ENCODE measurements at regions not wholly inside any gene's neighbourhood (a gene's known extent, or its start where the extent isn't known, plus 50 kb on each side); places are given as distances from the start of the nearest gene placed in this dataset.
"Not testable (repeated sequence)": the region's sequence is repeated elsewhere in the genome, so short reads cannot be mapped to it uniquely, and the experiment has no call there.

DNA sequence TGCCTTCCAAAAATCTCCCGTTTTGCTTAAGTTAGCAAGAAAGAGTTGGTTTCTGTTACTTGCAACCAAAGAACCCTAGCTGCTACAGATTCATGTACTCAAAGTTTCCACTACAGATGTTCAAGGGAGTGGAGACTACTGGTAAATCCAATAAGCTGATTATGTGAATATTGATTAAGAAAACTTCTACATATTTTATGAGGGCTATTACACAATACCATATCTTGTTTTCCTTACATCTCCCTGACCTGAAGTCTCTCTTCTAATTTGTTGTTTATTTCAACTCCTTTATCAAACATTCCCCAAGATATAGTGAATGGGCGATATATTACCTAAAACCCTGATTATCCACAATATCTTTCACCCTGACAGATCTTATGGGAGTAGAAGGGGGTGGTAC, 164.4 kb upstream of the PLXNC1 start:
- Mint-ChIP-seq H3K27ac (ENCODE audit: low read depth) (no peak overlapping the region), H3K27me3 (peaks cover 34% of the 10 kb centered on the region), H3K4me3 (no peak overlapping the region), H3K36me3 (ENCODE audit: insufficient read depth) (peaks cover 1% of the 10 kb centered on the region), H3K4me1 (no peaks in the 10 kb centered on the region), H3K9me3 (no peaks in the 10 kb centered on the region)
- DNase-seq (ENCODE audit: low spot score in 2 of 2) = no peak
- no peak for ATAC-seq (replicated peaks; ENCODE audit: extremely low read depth, poor library complexity, severe bottlenecking)

GRCh38 chr12:93989949-93990348, 158.4 kb upstream of the PLXNC1 start:
- no peak overlapping the region for H3K27ac Mint-ChIP-seq (ENCODE audit: low read depth)
- peaks cover 1% of the 10 kb centered on the region for H3K36me3 Mint-ChIP-seq (ENCODE audit: insufficient read depth)
- no peaks in the 10 kb centered on the region for H3K4me1 Mint-ChIP-seq
- no peak for ATAC-seq (replicated peaks; ENCODE audit: extremely low read depth, poor library complexity, severe bottlenecking)
- no peak overlapping the region for H3K4me3 Mint-ChIP-seq
- no peaks in the 10 kb centered on the region for H3K9me3 Mint-ChIP-seq
- DNase-seq (ENCODE audit: low spot score in 2 of 2) = no peak
- no peaks in the 10 kb centered on the region for H3K27me3 Mint-ChIP-seq

DNA sequence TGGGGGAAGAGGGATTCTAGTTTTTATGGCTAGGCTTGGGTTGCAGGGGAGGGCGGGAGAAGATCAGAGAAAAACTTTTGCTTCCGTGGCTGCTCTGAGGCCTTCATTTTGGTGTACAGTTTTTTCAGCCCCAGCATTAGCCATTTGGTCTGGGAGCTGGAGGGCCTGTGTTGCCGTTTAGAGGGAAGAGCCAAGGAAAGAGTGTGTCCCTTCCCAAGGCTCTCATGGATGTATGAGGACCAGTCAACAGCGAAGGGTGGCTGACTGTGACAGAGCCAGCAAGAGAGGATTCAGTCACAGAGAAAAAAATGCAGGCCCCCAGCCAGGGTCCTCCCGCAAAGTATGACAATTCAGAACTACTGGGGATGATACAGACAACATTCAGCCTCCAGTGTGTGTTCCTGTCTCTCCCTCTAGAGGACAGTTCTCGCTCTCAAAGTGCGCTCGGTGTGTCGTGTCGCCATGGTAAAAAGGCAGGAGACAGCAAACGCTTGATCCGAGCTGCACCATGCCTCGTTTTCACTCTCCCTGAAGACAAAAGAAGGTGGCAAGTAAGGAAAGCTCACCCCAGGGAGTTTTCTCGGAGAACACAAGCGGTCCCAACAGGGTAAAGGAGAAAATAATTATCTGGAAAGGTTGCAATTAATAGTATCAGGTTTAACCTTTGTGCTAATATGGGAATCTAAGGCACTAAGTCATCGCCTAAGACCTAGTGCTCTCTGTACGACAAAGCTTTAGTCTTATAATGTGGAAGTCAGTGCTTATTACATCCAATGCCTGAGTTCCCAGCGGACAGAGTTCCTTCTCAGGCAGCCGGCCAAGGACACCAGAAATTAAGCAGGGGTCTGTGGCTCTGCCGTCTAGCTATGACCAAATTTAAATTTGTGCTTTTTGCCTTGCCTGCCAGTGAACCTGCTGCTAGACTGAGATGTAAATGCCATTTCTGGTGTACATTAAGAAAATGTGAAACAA, 157.3 kb upstream of the PLXNC1 start:
- no peaks in the 10 kb centered on the region for H3K9me3 Mint-ChIP-seq
- DNase-seq (ENCODE audit: low spot score in 2 of 2) (no peak), ATAC-seq (replicated peaks; ENCODE audit: extremely low read depth, poor library complexity, severe bottlenecking) (no peak)
- H3K36me3 Mint-ChIP-seq (ENCODE audit: insufficient read depth) = peaks cover 1% of the 10 kb centered on the region
- H3K27ac Mint-ChIP-seq (ENCODE audit: low read depth) = no peak overlapping the region
- no peaks in the 10 kb centered on the region for H3K27me3 Mint-ChIP-seq
- no peak overlapping the region for H3K4me3 Mint-ChIP-seq
- no peaks in the 10 kb centered on the region for H3K4me1 Mint-ChIP-seq

DNA sequence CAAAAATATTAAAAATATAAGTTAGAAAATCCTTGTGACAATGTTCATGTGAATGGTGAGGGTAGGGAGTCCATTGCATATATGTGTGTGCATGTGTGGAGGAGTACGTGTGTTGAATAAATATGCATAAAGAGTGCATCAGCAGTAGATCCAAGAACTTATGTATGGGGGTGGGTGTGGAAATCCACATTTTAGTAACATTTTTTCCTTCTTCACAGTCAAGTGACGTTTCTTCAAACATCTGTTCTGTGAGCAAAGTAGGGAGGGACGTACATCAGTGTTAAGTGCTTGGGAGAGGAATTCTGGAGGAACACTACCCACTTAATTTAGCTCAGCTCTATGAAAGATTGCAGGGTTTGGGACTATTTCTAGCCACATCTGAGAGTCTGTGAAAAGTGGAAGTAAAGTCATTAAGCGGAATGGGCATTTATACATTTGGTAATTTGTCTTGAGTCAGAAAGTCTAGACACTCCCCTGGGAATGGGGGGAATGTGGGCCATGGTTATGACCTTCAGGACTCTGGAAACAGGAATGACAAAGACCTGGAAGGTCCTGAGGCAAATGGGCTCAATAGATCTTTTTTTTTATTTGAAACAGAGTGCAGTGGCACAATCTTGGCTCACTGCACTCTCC, 156.4 kb upstream of the PLXNC1 start:
- ATAC-seq (replicated peaks; ENCODE audit: extremely low read depth, poor library complexity, severe bottlenecking) = no peak
- no peaks in the 10 kb centered on the region for H3K4me1 Mint-ChIP-seq
- no peaks in the 10 kb centered on the region for H3K9me3 Mint-ChIP-seq
- no peak overlapping the region for H3K4me3 Mint-ChIP-seq
- H3K27ac Mint-ChIP-seq (ENCODE audit: low read depth) = no peak overlapping the region
- H3K27me3 Mint-ChIP-seq = no peaks in the 10 kb centered on the region
- DNase-seq (ENCODE audit: low spot score in 2 of 2) = no peak
- H3K36me3 Mint-ChIP-seq (ENCODE audit: insufficient read depth) = no peaks in the 10 kb centered on the region

- Mint-ChIP-seq H3K27ac (ENCODE audit: low read depth) (no peak overlapping the region), H3K9me3 (no peaks in the 10 kb centered on the region), H3K36me3 (ENCODE audit: insufficient read depth) (no peaks in the 10 kb centered on the region), H3K4me1 (no peaks in the 10 kb centered on the region), H3K4me3 (no peak overlapping the region), H3K27me3 (peaks cover 10% of the 10 kb centered on the region)
- DNase-seq (ENCODE audit: low spot score in 2 of 2) = no peak
- ATAC-seq (replicated peaks; ENCODE audit: extremely low read depth, poor library complexity, severe bottlenecking) = no peak
Measured at GRCh38 chr12:93994721-93995120, 153.7 kb upstream of the PLXNC1 start.

- H3K36me3 Mint-ChIP-seq (ENCODE audit: insufficient read depth) = no peaks in the 10 kb centered on the region
- H3K4me1 Mint-ChIP-seq = no peaks in the 10 kb centered on the region
- peaks cover 10% of the 10 kb centered on the region for H3K27me3 Mint-ChIP-seq
- no peak overlapping the region for H3K27ac Mint-ChIP-seq (ENCODE audit: low read depth)
- ATAC-seq (replicated peaks; ENCODE audit: extremely low read depth, poor library complexity, severe bottlenecking) (no peak), DNase-seq (ENCODE audit: low spot score in 2 of 2) (no peak)
- no peak overlapping the region for H3K4me3 Mint-ChIP-seq
- no peaks in the 10 kb centered on the region for H3K9me3 Mint-ChIP-seq
Measured at GRCh38 chr12:93996321-93996720, 152.1 kb upstream of the PLXNC1 start.

DNA sequence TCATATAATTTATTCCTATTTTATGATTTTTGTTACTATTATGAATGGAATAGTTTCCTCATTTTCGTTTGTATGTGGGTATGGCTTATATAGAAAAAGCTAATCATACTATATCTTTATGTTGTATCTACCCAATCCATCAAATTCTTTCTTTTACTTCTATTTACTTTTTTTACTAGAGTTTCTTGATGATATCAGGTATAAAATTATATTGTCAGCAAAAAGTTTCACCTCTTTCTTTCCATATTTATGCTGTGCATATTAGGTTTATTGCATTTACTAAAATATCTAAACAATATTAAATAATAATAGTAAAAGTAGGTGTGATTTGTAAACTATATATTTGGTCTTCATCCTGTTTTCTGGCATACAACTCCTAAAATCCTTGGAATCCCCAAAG, 146.7 kb upstream of the PLXNC1 start:
- no peak overlapping the region for H3K4me3 Mint-ChIP-seq
- no peaks in the 10 kb centered on the region for H3K4me1 Mint-ChIP-seq
- no peaks in the 10 kb centered on the region for H3K9me3 Mint-ChIP-seq
- DNase-seq (ENCODE audit: low spot score in 2 of 2) = no peak
- ATAC-seq (replicated peaks; ENCODE audit: extremely low read depth, poor library complexity, severe bottlenecking) = no peak
- no peaks in the 10 kb centered on the region for H3K36me3 Mint-ChIP-seq (ENCODE audit: insufficient read depth)
- no peak overlapping the region for H3K27ac Mint-ChIP-seq (ENCODE audit: low read depth)
- H3K27me3 Mint-ChIP-seq = peaks cover 50% of the 10 kb centered on the region

DNA sequence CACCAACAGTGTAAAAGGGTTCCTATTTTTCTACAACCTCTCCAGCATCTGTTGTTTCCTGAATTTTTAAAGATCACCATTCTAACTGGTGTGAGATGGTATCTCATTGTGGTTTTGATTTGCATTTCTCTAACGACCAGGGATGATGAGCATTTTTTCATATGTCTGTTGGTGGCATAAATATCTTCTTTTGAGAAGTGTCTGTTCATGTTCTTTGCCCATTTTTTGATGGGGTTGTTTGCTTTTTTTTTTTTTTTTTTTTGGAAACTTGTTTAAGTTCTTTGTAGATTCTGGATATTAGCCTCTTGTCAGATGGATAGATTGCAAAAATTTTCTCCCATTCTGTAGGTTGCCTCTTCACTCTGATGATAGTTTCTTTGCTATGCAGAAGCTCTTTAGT, 145.5 kb upstream of the PLXNC1 start:
- not testable (repeated sequence) for H3K9me3 Mint-ChIP-seq; H3K4me1 Mint-ChIP-seq; ATAC-seq (replicated peaks; ENCODE audit: extremely low read depth, poor library complexity, severe bottlenecking); DNase-seq (ENCODE audit: low spot score in 2 of 2); H3K36me3 Mint-ChIP-seq (ENCODE audit: insufficient read depth); H3K27ac Mint-ChIP-seq (ENCODE audit: low read depth); H3K4me3 Mint-ChIP-seq
- peaks cover 59% of the 10 kb centered on the region for H3K27me3 Mint-ChIP-seq

DNA sequence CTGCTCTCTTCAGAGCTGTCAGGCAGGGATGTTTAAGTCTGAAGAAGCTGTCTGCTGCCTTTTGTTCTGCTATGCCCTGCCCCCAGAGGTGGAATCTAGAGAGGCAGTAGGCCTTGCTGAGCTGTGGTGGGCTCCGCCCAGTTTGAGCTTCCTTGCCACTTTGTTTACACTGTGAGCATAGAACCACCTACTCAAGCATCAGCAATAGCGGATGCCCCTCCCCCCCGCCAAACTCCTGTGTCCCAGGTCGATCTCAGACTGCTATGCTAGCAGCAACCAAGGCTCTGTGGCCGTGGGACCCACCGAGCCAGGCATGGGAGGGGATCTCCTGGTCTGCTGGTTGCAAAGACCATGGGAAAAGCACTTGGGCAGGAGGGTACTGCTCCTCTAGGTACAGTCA, 140.5 kb upstream of the PLXNC1 start:
- H3K4me3 Mint-ChIP-seq, H3K4me1 Mint-ChIP-seq: not testable (repeated sequence)
- H3K27me3 Mint-ChIP-seq = peaks cover 60% of the 10 kb centered on the region

GRCh38 chr12:94010307-94010706, 138.1 kb upstream of the PLXNC1 start:
- Mint-ChIP-seq H3K4me3 (no peak overlapping the region), H3K27ac (ENCODE audit: low read depth) (no peak overlapping the region), H3K27me3 (peaks cover 35% of the 10 kb centered on the region), H3K36me3 (ENCODE audit: insufficient read depth) (no peaks in the 10 kb centered on the region), H3K4me1 (no peaks in the 10 kb centered on the region), H3K9me3 (no peaks in the 10 kb centered on the region)
- no peak for ATAC-seq (replicated peaks; ENCODE audit: extremely low read depth, poor library complexity, severe bottlenecking)
- DNase-seq (ENCODE audit: low spot score in 2 of 2) = no peak

More for the DNA sequence above, 140.5 kb upstream of the PLXNC1 start:
- not testable (repeated sequence) for ATAC-seq (replicated peaks; ENCODE audit: extremely low read depth, poor library complexity, severe bottlenecking); H3K9me3 Mint-ChIP-seq; H3K36me3 Mint-ChIP-seq (ENCODE audit: insufficient read depth); H3K27ac Mint-ChIP-seq (ENCODE audit: low read depth); DNase-seq (ENCODE audit: low spot score in 2 of 2)

DNA sequence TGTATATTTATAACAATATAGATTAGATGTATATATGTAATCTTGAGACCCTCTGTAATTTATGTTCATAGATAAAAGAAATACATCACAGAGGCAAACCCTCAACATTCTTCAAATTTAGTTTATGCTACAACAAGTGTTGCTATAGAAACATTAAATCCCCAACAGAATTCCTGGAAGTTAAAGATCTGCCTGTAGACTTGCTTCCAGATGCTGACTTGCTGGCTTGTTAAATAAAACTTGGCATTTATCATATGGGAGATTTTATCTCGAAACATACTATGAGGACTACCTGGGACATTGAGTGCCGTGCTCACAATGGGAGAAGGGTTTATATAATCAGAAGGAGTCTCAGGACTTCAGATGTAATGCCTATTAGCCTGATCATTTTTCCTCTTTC, 136.3 kb upstream of the PLXNC1 start:
- ATAC-seq (replicated peaks; ENCODE audit: extremely low read depth, poor library complexity, severe bottlenecking) (no peak), DNase-seq (ENCODE audit: low spot score in 2 of 2) (no peak)
- Mint-ChIP-seq H3K9me3 (peaks cover 10% of the 10 kb centered on the region), H3K4me1 (no peaks in the 10 kb centered on the region), H3K36me3 (ENCODE audit: insufficient read depth) (no peaks in the 10 kb centered on the region), H3K27me3 (peaks cover 17% of the 10 kb centered on the region), H3K4me3 (no peak overlapping the region), H3K27ac (ENCODE audit: low read depth) (no peak overlapping the region)

- Mint-ChIP-seq H3K4me1 (no peaks in the 10 kb centered on the region), H3K27ac (ENCODE audit: low read depth) (no peak overlapping the region), H3K36me3 (ENCODE audit: insufficient read depth) (no peaks in the 10 kb centered on the region), H3K9me3 (peaks cover 11% of the 10 kb centered on the region), H3K27me3 (peaks cover 13% of the 10 kb centered on the region), H3K4me3 (no peak overlapping the region)
- no peak for ATAC-seq (replicated peaks; ENCODE audit: extremely low read depth, poor library complexity, severe bottlenecking)
- DNase-seq (ENCODE audit: low spot score in 2 of 2) = no peak
Measured at GRCh38 chr12:94012590-94012989, 135.8 kb upstream of the PLXNC1 start.

GRCh38 chr12:94017247-94017646, 131.1 kb upstream of the PLXNC1 start:
- ATAC-seq (replicated peaks; ENCODE audit: extremely low read depth, poor library complexity, severe bottlenecking); H3K27ac Mint-ChIP-seq (ENCODE audit: low read depth); H3K4me3 Mint-ChIP-seq; H3K36me3 Mint-ChIP-seq (ENCODE audit: insufficient read depth); H3K4me1 Mint-ChIP-seq; DNase-seq (ENCODE audit: low spot score in 2 of 2): not testable (repeated sequence)
- H3K9me3 Mint-ChIP-seq = peaks cover 31% of the 10 kb centered on the region
- H3K27me3 Mint-ChIP-seq = peaks cover 24% of the 10 kb centered on the region

Measured in central memory CD8-positive, alpha-beta T cell (primary cell).